ENCODE measurements at regions not wholly inside any gene's neighbourhood (a gene's known extent, or its start where the extent isn't known, plus 50 kb on each side); places are given as distances from the start of the nearest gene placed in this dataset.

- TF ChIP-seq MAX (IDR thresholded peaks at IDR 0.05), result peak; percentile 36; the same call in 1 of the 2 replicates
- peak; percentile 63 for TF ChIP-seq SP1 (IDR thresholded peaks at IDR 0.05; ENCODE audit: low read depth)
- 0 out of 2 replicates have a peak, but pooled peaks have one; percentile 29 for TF ChIP-seq CBX3 (IDR thresholded peaks at IDR 0.05; ENCODE audit: low read depth)
- TF ChIP-seq POLR2A (IDR thresholded peaks at IDR 0.05; ENCODE audit: borderline replicate concordance, extremely low read depth, insufficient read depth, insufficient read length), result no peak
- TF ChIP-seq SRF (IDR thresholded peaks at IDR 0.05; ENCODE audit: low read depth), result peak; percentile 39; the same call in 1 of the 2 replicates
- no peaks in the 10 kb centered on the region for H3K79me2 ChIP-seq (ENCODE audit: insufficient read depth, low read length)
- no peaks in the 10 kb centered on the region for H3K27me3 ChIP-seq (ENCODE audit: insufficient read depth, low read length)
- no peak overlapping the region for H3K9ac ChIP-seq (ENCODE audit: low read length)
- CTCF ChIA-PET, result no interaction called here
- intact Hi-C loops (cut with micrococcal nuclease), result no loop called here
- ATAC-seq, result peak; percentile 83
- H3K9me3 ChIP-seq (ENCODE audit: control insufficient read depth in 1 of 2, insufficient read depth in 1 of 2, low read depth in 1 of 2, low read length in 2 of 2), result no peaks in the 10 kb centered on the region
- peaks cover 0 to 6% of the 10 kb centered on the region in 2 experiments; a peak in 2 of 4 replicates for H3K4me1 ChIP-seq (ENCODE audit: control insufficient read depth in 1 of 2, insufficient read depth in 2 of 2, low read length in 2 of 2)
- H2AFZ ChIP-seq (ENCODE audit: low read depth, low read length, poor library complexity, severe bottlenecking), result no peak overlapping the region
- no peaks in the 10 kb centered on the region for H4K20me1 ChIP-seq (ENCODE audit: insufficient read depth)
- H3K27ac ChIP-seq (ENCODE audit: low read depth, low read length), result no peak overlapping the region
- DNase-seq (ENCODE audit: low read depth, low spot score), result peak; percentile 27
- no TSS peak for BruUV-seq (replicated peaks)
- RAD21 ChIA-PET (ENCODE audit: low non-redundant PET in 1 of 2, low total read pairs in 2 of 2, uncharacterized antibody in 2 of 2, unreplicated experiment in 2 of 2), result no interaction called here
- no peak overlapping the region for H3K4me3 ChIP-seq (replicated peaks in 1 of 2; ENCODE audit: low read depth in 1 of 2, low read length in 2 of 2)
- POLR2A ChIA-PET, result no interaction called here
- H3K36me3 ChIP-seq (ENCODE audit: control insufficient read depth in 1 of 2, insufficient read depth in 2 of 2, low read length in 2 of 2), result no peaks in the 10 kb centered on the region
- H3K9me2 ChIP-seq (ENCODE audit: insufficient read depth), result no peaks in the 10 kb centered on the region
- H3K4me2 ChIP-seq (ENCODE audit: low read length), result no peak overlapping the region
These were observed 90.9 kb upstream of the TMEM33 start for GRCh38 chr4:41844327-41844726.

GRCh38 chr4:41839916-41840854 is 91.7 kb upstream of the PHOX2B start:
- Histone ChIP-seq H3K4me1 (ENCODE audit: control insufficient read depth in 1 of 2, insufficient read depth in 2 of 2, low read length in 2 of 2) (peaks cover 0 to 6% of the 10 kb centered on the region in 2 experiments; a peak in 2 of 4 replicates), H3K9ac (ENCODE audit: low read length) (no peak overlapping the region), H3K9me3 (ENCODE audit: control insufficient read depth in 1 of 2, insufficient read depth in 1 of 2, low read depth in 1 of 2, low read length in 2 of 2) (no peaks in the 10 kb centered on the region), H3K27me3 (ENCODE audit: insufficient read depth, low read length) (no peaks in the 10 kb centered on the region), H3K79me2 (ENCODE audit: insufficient read depth, low read length) (no peaks in the 10 kb centered on the region), H3K27ac (ENCODE audit: low read depth, low read length) (no peak overlapping the region), H4K20me1 (ENCODE audit: insufficient read depth) (no peaks in the 10 kb centered on the region), H3K4me3 (replicated peaks in 1 of 2; ENCODE audit: low read depth in 1 of 2, low read length in 2 of 2) (no peak overlapping the region), H2AFZ (ENCODE audit: low read depth, low read length, poor library complexity, severe bottlenecking) (no peak overlapping the region), H3K36me3 (ENCODE audit: control insufficient read depth in 1 of 2, insufficient read depth in 2 of 2, low read length in 2 of 2) (no peaks in the 10 kb centered on the region), H3K9me2 (ENCODE audit: insufficient read depth) (no peaks in the 10 kb centered on the region), H3K4me2 (ENCODE audit: low read length) (peak overlapping the region; percentile 4; the same call in 1 of the 2 replicates)
- BruUV-seq (replicated peaks), result no TSS peak
- RAD21 ChIA-PET (ENCODE audit: low non-redundant PET in 1 of 2, low total read pairs in 2 of 2, uncharacterized antibody in 2 of 2, unreplicated experiment in 2 of 2), result no interaction called here
- intact Hi-C loops (cut with micrococcal nuclease), result no loop called here
- DNase-seq (ENCODE audit: low read depth, low spot score) (no peak), ATAC-seq (no peak)
- CTCF ChIA-PET, result no interaction called here
- POLR2A ChIA-PET, result no interaction called here
- no peak for TF ChIP-seq SP1 (IDR thresholded peaks at IDR 0.05; ENCODE audit: low read depth)
- TF ChIP-seq EZH2 (IDR thresholded peaks at IDR 0.05), result no peak
- TF ChIP-seq MAX (IDR thresholded peaks at IDR 0.05), result no peak
- peak; percentile 27; the same call in 1 of the 2 replicates for TF ChIP-seq FOSL1 (IDR thresholded peaks at IDR 0.05; ENCODE audit: low read depth)
- no peak for TF ChIP-seq CBX3 (IDR thresholded peaks at IDR 0.05; ENCODE audit: low read depth)
- TF ChIP-seq, protein P1, sequence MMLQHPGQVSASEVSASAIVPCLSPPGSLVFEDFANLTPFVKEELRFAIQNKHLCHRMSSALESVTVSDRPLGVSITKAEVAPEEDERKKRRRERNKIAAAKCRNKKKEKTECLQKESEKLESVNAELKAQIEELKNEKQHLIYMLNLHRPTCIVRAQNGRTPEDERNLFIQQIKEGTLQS (IDR thresholded peaks at IDR 0.05), result no peak
- TF ChIP-seq REST (IDR thresholded peaks at IDR 0.05; ENCODE audit: low read depth), result no peak
- no peak for TF ChIP-seq SRF (IDR thresholded peaks at IDR 0.05; ENCODE audit: low read depth)
- TF ChIP-seq, protein P2, sequence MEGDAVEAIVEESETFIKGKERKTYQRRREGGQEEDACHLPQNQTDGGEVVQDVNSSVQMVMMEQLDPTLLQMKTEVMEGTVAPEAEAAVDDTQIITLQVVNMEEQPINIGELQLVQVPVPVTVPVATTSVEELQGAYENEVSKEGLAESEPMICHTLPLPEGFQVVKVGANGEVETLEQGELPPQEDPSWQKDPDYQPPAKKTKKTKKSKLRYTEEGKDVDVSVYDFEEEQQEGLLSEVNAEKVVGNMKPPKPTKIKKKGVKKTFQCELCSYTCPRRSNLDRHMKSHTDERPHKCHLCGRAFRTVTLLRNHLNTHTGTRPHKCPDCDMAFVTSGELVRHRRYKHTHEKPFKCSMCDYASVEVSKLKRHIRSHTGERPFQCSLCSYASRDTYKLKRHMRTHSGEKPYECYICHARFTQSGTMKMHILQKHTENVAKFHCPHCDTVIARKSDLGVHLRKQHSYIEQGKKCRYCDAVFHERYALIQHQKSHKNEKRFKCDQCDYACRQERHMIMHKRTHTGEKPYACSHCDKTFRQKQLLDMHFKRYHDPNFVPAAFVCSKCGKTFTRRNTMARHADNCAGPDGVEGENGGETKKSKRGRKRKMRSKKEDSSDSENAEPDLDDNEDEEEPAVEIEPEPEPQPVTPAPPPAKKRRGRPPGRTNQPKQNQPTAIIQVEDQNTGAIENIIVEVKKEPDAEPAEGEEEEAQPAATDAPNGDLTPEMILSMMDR (IDR thresholded peaks at IDR 0.05 in 2 of 3, conservative IDR thresholded peaks at IDR 0.05 in 1 of 3; ENCODE audit: borderline replicate concordance in 1 of 3, insufficient read depth in 1 of 3, low read depth in 2 of 3, low read length in 2 of 3), result no peak
- no peak for TF ChIP-seq RAD21 (IDR thresholded peaks at IDR 0.05; ENCODE audit: low read depth)
- TF ChIP-seq EZH2phosphoT487 (IDR thresholded peaks at IDR 0.05; ENCODE audit: borderline replicate concordance), result no peak

Data from HCT116 (cell line).